ENCODE measurements at regions not wholly inside any gene's neighbourhood (a gene's known extent, or its start where the extent isn't known, plus 50 kb on each side); places are given as distances from the start of the nearest gene placed in this dataset.

DNA sequence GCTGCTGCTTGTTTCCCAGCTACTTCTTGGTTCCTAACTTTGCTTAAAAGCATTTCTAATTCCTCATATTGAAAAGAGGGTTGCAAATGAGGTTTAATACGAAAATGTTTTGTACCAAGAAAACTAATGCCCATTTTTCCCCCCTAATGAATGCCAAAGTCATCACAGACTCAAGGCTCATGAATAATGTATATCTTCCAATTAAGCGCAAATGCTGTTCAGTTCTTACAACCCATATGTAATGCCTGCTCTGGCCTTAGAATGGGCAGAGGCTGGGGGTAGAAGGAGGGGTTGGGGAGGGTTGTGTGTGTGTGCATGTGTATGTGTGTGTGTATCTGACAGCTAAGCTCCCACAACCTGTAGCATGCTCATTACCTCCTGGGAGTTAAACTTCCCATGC, 901.7 kb downstream of the KCNMA1 start:
- TF ChIP-seq POLR2A (IDR thresholded peaks at IDR 0.05), result no peak
- TF ChIP-seq, protein P1, sequence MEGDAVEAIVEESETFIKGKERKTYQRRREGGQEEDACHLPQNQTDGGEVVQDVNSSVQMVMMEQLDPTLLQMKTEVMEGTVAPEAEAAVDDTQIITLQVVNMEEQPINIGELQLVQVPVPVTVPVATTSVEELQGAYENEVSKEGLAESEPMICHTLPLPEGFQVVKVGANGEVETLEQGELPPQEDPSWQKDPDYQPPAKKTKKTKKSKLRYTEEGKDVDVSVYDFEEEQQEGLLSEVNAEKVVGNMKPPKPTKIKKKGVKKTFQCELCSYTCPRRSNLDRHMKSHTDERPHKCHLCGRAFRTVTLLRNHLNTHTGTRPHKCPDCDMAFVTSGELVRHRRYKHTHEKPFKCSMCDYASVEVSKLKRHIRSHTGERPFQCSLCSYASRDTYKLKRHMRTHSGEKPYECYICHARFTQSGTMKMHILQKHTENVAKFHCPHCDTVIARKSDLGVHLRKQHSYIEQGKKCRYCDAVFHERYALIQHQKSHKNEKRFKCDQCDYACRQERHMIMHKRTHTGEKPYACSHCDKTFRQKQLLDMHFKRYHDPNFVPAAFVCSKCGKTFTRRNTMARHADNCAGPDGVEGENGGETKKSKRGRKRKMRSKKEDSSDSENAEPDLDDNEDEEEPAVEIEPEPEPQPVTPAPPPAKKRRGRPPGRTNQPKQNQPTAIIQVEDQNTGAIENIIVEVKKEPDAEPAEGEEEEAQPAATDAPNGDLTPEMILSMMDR (IDR thresholded peaks at IDR 0.05), result no peak
- no peak for TF ChIP-seq POLR2AphosphoS5 (IDR thresholded peaks at IDR 0.05; ENCODE audit: insufficient read depth in 1 of 2, low read depth in 1 of 2)
- no peaks in the 10 kb centered on the region for H3K36me3 ChIP-seq
- no peak overlapping the region for H3K4me3 ChIP-seq
- no peaks in the 10 kb centered on the region for H3K9me3 ChIP-seq
- DNase-seq (ENCODE audit: extremely low spot score in 2 of 2), result no peak
- peaks cover 7% of the 10 kb centered on the region for H3K4me1 ChIP-seq
- intact Hi-C loops (cut with DNase I), result no loop called here
- no peaks in the 10 kb centered on the region for H3K27me3 ChIP-seq
- no peak overlapping the region for H3K27ac ChIP-seq

DNA sequence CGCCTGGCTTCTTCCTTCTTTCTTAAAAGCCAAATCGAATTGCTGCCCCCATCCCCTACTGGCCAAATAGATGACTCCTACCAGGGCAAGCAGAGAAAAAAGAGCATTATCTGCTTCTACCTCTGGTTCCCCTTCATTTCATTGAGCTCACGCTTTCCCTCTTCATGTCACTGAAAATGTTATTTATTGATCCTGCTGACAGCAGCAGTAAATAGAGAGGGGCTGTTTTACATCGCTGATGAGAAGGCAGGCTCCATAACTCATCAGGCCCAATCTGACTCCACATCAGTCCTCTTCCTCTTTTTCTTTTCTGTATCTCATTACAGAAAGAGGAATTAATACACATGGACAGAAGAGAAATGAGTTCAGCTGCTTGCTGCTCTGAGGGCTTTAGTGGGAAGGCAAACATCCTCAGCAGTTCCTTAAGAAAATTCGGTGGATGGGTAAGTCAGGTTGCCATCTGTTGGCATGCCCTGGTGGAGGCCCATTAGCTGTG, 904.1 kb downstream of the KCNMA1 start:
- TF ChIP-seq POLR2AphosphoS5 (IDR thresholded peaks at IDR 0.05; ENCODE audit: insufficient read depth in 1 of 2, low read depth in 1 of 2) (no peak), POLR2A (IDR thresholded peaks at IDR 0.05) (no peak)
- TF ChIP-seq, protein P1 (IDR thresholded peaks at IDR 0.05), result no peak
- no peaks in the 10 kb centered on the region for H3K9me3 ChIP-seq
- intact Hi-C loops (cut with DNase I), result no loop called here
- no peak overlapping the region for H3K27ac ChIP-seq
- DNase-seq (ENCODE audit: extremely low spot score in 2 of 2), result no peak
- H3K4me1 ChIP-seq, result peaks cover 7% of the 10 kb centered on the region
- no peak overlapping the region for H3K4me3 ChIP-seq
- H3K27me3 ChIP-seq, result no peaks in the 10 kb centered on the region
- H3K36me3 ChIP-seq, result no peaks in the 10 kb centered on the region

DNA sequence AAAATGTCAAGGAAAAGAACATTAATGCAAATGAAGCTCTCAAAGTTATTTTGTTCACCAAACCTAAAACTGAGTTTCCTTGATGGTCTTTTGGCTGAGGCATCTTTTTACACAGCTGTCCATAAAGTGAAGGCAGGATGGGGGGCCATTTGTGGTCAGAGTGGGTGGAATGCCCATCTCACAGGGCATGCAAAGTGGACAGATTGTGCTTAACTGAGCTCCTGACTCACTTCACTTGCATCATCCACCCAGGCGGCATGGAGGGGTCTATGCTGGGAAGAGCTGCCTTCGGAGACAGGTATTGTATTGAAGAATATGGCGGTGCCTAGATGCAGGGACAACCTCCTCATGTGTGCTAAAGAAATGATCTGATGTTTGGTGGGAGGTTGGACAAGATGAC, 905.3 kb downstream of the KCNMA1 start:
- TF ChIP-seq, protein P1 (IDR thresholded peaks at IDR 0.05), result no peak
- TF ChIP-seq POLR2AphosphoS5 (IDR thresholded peaks at IDR 0.05; ENCODE audit: insufficient read depth in 1 of 2, low read depth in 1 of 2), result no peak
- TF ChIP-seq POLR2A (IDR thresholded peaks at IDR 0.05), result no peak
- H3K27me3 ChIP-seq, result no peaks in the 10 kb centered on the region
- H3K4me1 ChIP-seq, result peaks cover 6% of the 10 kb centered on the region
- H3K27ac ChIP-seq, result no peak overlapping the region
- no peaks in the 10 kb centered on the region for H3K9me3 ChIP-seq
- intact Hi-C loops (cut with DNase I), result no loop called here
- no peak overlapping the region for H3K4me3 ChIP-seq
- DNase-seq (ENCODE audit: extremely low spot score in 2 of 2), result no peak
- H3K36me3 ChIP-seq, result no peaks in the 10 kb centered on the region

DNA sequence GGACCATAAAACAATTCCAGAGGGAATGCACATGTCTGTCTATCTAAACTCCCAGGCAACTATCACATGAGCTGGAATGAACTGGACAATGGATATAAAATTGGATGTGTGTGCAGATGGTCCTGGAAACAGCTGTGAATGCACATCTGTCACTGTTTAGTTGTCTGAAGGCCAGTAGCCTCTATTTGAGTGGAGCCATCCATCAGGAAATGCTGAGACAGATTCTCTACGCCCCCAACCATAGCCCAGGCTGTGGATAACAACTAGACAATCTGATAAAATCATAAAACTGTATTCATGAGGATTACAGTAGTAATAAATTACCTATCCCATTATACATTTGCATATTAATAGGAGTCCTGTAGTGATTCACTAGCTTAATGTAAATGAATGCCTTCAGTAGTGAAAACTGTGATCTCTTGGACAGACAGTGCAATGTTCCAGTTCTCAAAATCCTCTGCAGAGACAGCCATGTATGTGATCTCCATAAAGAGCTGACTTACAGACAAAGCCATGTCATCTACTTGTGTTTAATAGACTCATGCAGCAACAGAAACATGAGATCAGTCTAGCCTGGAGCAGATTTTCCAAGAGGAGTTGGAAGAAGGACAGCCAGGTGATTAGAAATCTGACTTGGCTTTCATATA, 907.6 kb downstream of the KCNMA1 start:
- Histone ChIP-seq H3K9me3 (no peaks in the 10 kb centered on the region), H3K27ac (no peak overlapping the region), H3K27me3 (no peaks in the 10 kb centered on the region), H3K36me3 (no peaks in the 10 kb centered on the region), H3K4me1 (no peaks in the 10 kb centered on the region), H3K4me3 (no peak overlapping the region)
- DNase-seq (ENCODE audit: extremely low spot score in 2 of 2), result no peak
- intact Hi-C loops (cut with DNase I), result no loop called here
- no peak for TF ChIP-seq POLR2AphosphoS5 (IDR thresholded peaks at IDR 0.05; ENCODE audit: insufficient read depth in 1 of 2, low read depth in 1 of 2)
- TF ChIP-seq, protein P1 (IDR thresholded peaks at IDR 0.05), result no peak
- no peak for TF ChIP-seq POLR2A (IDR thresholded peaks at IDR 0.05)

DNA sequence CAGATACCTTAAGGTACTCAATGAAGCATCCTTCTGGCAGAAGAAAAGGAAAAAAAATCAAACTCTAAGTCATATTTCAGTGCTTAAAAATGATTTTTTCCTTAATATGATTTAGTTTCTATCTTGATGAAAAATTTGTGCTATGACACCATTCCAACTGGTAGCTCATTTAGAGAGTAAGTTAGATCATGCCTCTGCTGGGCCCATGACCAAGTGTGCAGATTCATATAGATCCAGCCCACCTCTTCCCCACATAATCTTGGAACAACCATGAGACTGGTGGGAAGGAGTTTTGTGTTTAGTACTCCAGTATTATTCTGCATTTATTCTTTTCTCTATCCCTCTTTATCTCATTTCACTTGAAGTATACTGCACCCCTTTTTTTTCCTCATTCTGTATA, 908.3 kb downstream of the KCNMA1 start:
- H3K4me1 ChIP-seq, result no peaks in the 10 kb centered on the region
- H3K27me3 ChIP-seq, result no peaks in the 10 kb centered on the region
- H3K27ac ChIP-seq, result no peak overlapping the region
- TF ChIP-seq POLR2AphosphoS5 (IDR thresholded peaks at IDR 0.05; ENCODE audit: insufficient read depth in 1 of 2, low read depth in 1 of 2), result no peak
- TF ChIP-seq POLR2A (IDR thresholded peaks at IDR 0.05), result no peak
- TF ChIP-seq, protein P1 (IDR thresholded peaks at IDR 0.05), result no peak
- no peaks in the 10 kb centered on the region for H3K9me3 ChIP-seq
- no peak overlapping the region for H3K4me3 ChIP-seq
- intact Hi-C loops (cut with DNase I), result no loop called here
- H3K36me3 ChIP-seq, result no peaks in the 10 kb centered on the region
- no peak for DNase-seq (ENCODE audit: extremely low spot score in 2 of 2)

Measured in vagina (tissue), 2 donors.